Karpas-422 (cell line): ENCODE measurements at regions not wholly inside any gene's neighbourhood (a gene's known extent, or its start where the extent isn't known, plus 50 kb on each side); places are given as distances from the start of the nearest gene placed in this dataset.

ENCODE experiments used
- DNase-seq: peaks from one replicate; pipeline ENCODE4 v3.0.0-alpha.2; 2015
- H2AFZ ChIP-seq: fragments of 200-600 bp; sonication (generic); 2 replicates; pipeline ENCODE4 v1.6.1; 2014; ENCODE audit warnings: antibody characterized with exemption, low read length, mixed read lengths
- H3K27ac ChIP-seq: fragments of 200-600 bp; sonication (generic); 2 replicates; pipeline ENCODE4 v1.5.1; 2014; ENCODE audit warnings: mild to moderate bottlenecking, low read length, moderate library complexity
- H3K27me3 ChIP-seq: fragments of 200-600 bp; sonication (generic); 2 replicates; pipeline ENCODE4 v1.6.1; 2014; ENCODE audit warnings: low read length, mixed read lengths
- H3K36me3 ChIP-seq: fragments of 200-600 bp; sonication (generic); 2 replicates; pipeline ENCODE4 v1.6.1; 2014; ENCODE audit warnings: low read length, mixed read lengths; ENCODE audit not compliant: insufficient read depth
- H3K4me1 ChIP-seq: fragments of 200-600 bp; sonication (generic); 2 replicates; pipeline ENCODE4 v1.6.1; 2014; ENCODE audit warnings: mild to moderate bottlenecking, low read length, mixed read lengths
- H3K4me2 ChIP-seq: fragments of 200-600 bp; sonication (generic); 2 replicates; pipeline ENCODE4 v1.6.1; 2014; ENCODE audit warnings: low read length, low read depth, mild to moderate bottlenecking; ENCODE audit not compliant: poor library complexity, severe bottlenecking
- H3K4me3 ChIP-seq: fragments of 200-600 bp; sonication (generic); 2 replicates; pipeline ENCODE4 v1.5.1; 2014; ENCODE audit warnings: mild to moderate bottlenecking, antibody characterized with exemption, low read length, mixed read lengths
- H3K79me2 ChIP-seq: fragments of 200-600 bp; sonication (generic); 2 replicates; pipeline ENCODE4 v1.6.1; 2014; ENCODE audit warnings: mild to moderate bottlenecking, low read length, mixed read lengths
- H3K9ac ChIP-seq: fragments of 200-600 bp; sonication (generic); 2 replicates; pipeline ENCODE4 v1.6.0; 2014; ENCODE audit warnings: low read length
- H3K9me2 ChIP-seq: fragments of 200-600 bp; sonication (generic), shearing (Covaris generic); replicated peaks from 2 replicates; pipeline ENCODE4 v1.6.0; 2014; ENCODE audit warnings: mild to moderate bottlenecking, low read length, moderate library complexity; ENCODE audit not compliant: insufficient read depth
- H3K9me3 ChIP-seq: fragments of 300-700, 200-600 bp; sonication (generic); 2 replicates; pipeline ENCODE4 v1.6.1; 2014; ENCODE audit warnings: low read length, mixed read lengths
- H4K20me1 ChIP-seq: fragments of 200-600 bp; sonication (generic); 2 replicates; pipeline ENCODE4 v1.6.1; 2014; ENCODE audit warnings: mild to moderate bottlenecking, antibody characterized with exemption, low read length, low read depth; ENCODE audit not compliant: insufficient read depth

DNA sequence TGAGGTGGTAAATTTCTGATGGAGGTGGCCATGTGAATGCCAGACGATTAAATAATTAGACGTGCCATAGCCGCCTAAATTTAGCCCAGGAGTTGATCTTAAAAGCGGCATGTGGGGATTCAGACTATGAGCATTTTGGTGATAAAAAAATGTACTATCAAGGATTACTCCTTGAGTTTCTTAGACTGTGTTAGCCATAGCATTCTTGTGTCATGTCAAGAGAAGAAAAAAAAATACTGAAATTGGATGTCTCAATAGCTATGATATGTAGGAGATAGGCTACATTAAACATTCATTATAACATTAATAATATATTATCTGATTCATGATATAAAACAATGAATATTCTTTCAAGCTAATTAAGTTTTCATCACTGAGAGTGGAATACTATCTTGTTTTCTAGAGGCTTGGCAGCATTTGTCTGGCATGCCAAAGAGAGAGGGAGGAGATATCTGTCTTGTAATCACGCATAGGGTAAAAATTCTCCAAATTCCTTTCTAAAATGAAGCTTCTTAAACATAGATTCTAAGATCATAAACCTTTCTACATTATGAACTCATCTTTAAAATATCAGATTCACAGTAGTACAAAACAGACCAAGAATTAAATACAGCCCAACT, 727.0 kb downstream of the C12orf50 start:
- DNase-seq: no peak

DNA sequence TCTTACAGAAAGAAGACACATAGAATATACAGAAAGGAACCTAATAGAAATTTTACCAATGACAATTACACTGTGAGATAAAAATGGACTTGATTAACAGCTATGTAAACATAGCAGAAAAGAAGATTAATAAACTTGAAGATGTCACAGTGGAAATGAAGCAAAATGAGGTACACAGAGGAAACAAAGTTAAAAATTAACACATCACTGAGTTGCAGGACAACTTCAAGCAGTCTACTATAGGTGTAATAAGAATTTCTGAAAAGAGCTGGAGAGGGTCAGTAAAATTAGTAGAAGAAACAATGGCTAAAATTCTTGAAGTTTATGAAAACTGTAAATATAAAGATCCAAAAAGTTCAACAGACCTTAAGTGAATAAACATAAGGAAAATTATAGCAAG, 738.7 kb downstream of the C12orf50 start:
- Histone ChIP-seq H3K9me3 (peaks cover 14% of the 10 kb centered on the region), H3K27ac (no peak overlapping the region), H4K20me1 (no peaks in the 10 kb centered on the region), H3K9me2 (no peaks in the 10 kb centered on the region), H3K4me2 (no peak overlapping the region), H3K9ac (no peak overlapping the region), H3K4me3 (no peak overlapping the region), H3K79me2 (no peaks in the 10 kb centered on the region), H3K27me3 (no peaks in the 10 kb centered on the region), H3K36me3 (no peaks in the 10 kb centered on the region), H2AFZ (no peak overlapping the region), H3K4me1 (no peaks in the 10 kb centered on the region)
- DNase-seq: no peak

More for the DNA sequence above, 727.0 kb downstream of the C12orf50 start:
- Histone ChIP-seq H2AFZ (no peak overlapping the region), H3K79me2 (no peaks in the 10 kb centered on the region), H3K4me2 (no peak overlapping the region), H3K4me3 (no peak overlapping the region), H3K9me2 (no peaks in the 10 kb centered on the region), H3K9ac (no peak overlapping the region), H3K27ac (no peak overlapping the region), H3K4me1 (no peaks in the 10 kb centered on the region), H4K20me1 (no peaks in the 10 kb centered on the region), H3K36me3 (no peaks in the 10 kb centered on the region), H3K9me3 (peaks cover 3% of the 10 kb centered on the region; the same call in 1 of the 2 replicates), H3K27me3 (no peaks in the 10 kb centered on the region)

DNA sequence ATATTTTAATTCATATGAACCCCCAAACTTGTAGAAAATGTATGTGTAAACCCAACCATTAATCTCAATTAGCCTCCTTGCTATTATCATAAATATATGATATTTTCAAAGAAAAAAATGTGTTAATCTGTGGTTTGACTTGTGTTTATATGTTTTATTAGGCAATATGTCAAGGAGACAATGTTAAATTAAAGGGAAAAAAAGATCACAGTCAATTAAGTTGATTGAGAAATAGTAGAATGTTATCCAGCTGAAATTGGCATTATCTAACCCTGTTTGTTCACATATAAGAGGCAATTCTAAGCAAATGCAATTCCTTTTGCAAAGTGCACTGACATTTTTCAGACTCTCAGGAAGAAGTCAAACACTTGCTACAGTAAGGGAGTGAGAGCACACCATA, 745.3 kb downstream of the C12orf50 start:
- Histone ChIP-seq H2AFZ (no peak overlapping the region), H3K27me3 (no peaks in the 10 kb centered on the region), H3K27ac (no peak overlapping the region), H3K4me3 (no peak overlapping the region), H3K4me1 (peaks cover 14% of the 10 kb centered on the region), H3K9me3 (peaks cover 4% of the 10 kb centered on the region; the same call in 1 of the 2 replicates), H3K36me3 (no peaks in the 10 kb centered on the region), H4K20me1 (no peaks in the 10 kb centered on the region), H3K79me2 (no peaks in the 10 kb centered on the region), H3K9ac (no peak overlapping the region), H3K4me2 (no peak overlapping the region), H3K9me2 (0 out of 2 replicates have a peak, but pooled peaks cover 2% of the 10 kb centered on the region)
- no peak for DNase-seq

DNA sequence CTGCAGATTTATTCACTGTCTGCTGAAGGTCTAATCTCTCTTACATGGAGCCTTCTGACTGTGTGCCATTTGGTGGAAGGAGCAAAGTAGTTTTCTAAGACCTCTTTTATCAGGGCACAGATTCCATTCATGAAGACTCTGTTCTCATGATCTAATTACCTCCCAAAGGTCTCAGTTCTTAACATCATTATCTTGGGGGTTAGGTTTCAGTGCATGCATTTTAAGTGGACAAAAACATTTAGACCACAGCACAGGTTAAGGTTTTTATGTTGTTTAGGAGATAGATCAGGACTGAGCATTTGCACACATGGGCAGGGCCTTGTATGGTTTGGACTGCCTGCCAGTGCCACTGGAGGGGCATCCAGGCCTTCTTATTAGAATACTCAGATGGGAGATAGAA, 746.1 kb downstream of the C12orf50 start:
- H3K9me3 ChIP-seq: peaks cover 4% of the 10 kb centered on the region; the same call in 1 of the 2 replicates
- H4K20me1 ChIP-seq: no peaks in the 10 kb centered on the region
- no peaks in the 10 kb centered on the region for H3K36me3 ChIP-seq

DNA sequence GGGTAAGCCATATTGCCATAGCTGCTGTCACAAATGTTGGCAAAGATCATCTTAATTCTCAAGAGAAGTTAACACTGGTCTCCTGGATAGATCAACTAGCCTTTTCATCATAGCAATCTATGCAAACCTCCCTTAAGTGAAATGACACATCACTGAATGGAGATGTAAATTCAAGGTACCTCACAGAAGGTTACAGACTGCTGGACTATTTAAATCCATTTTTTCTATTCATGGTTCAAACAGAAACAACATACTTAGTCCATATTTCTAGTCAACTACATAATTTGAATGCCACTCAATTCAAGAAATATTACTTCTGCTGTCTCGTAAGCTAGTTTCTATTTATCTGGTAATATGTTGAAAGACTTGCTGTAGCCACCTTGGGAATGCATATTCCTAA, 748.3 kb downstream of the C12orf50 start:
- H3K4me2 ChIP-seq: peak overlapping the region; percentile 52
- H3K27me3 ChIP-seq: no peaks in the 10 kb centered on the region
- H4K20me1 ChIP-seq: no peaks in the 10 kb centered on the region
- H3K4me3 ChIP-seq: 0 out of 2 replicates have a peak overlapping the region, but pooled peaks have one; percentile 5
- no peaks in the 10 kb centered on the region for H3K36me3 ChIP-seq
- H3K27ac ChIP-seq: no peak overlapping the region
- peaks cover under 1% of the 10 kb centered on the region; the same call in 1 of the 2 replicates for H3K9me3 ChIP-seq
- 0 out of 2 replicates have a peak, but pooled peaks cover 2% of the 10 kb centered on the region for H3K9me2 ChIP-seq
- no peaks in the 10 kb centered on the region for H3K79me2 ChIP-seq
- peak; percentile 46 for DNase-seq
- no peak overlapping the region for H2AFZ ChIP-seq
- H3K4me1 ChIP-seq: peaks cover 14% of the 10 kb centered on the region
- H3K9ac ChIP-seq: no peak overlapping the region

More for the DNA sequence above, 746.1 kb downstream of the C12orf50 start:
- H3K4me3 ChIP-seq: no peak overlapping the region
- no peaks in the 10 kb centered on the region for H3K79me2 ChIP-seq
- 0 out of 2 replicates have a peak, but pooled peaks cover 2% of the 10 kb centered on the region for H3K9me2 ChIP-seq
- peaks cover 14% of the 10 kb centered on the region for H3K4me1 ChIP-seq
- no peak overlapping the region; the same call in 1 of the 2 replicates for H2AFZ ChIP-seq
- no peak overlapping the region for H3K27ac ChIP-seq
- H3K9ac ChIP-seq: no peak overlapping the region
- H3K4me2 ChIP-seq: no peak overlapping the region
- DNase-seq: no peak
- no peaks in the 10 kb centered on the region for H3K27me3 ChIP-seq

DNA sequence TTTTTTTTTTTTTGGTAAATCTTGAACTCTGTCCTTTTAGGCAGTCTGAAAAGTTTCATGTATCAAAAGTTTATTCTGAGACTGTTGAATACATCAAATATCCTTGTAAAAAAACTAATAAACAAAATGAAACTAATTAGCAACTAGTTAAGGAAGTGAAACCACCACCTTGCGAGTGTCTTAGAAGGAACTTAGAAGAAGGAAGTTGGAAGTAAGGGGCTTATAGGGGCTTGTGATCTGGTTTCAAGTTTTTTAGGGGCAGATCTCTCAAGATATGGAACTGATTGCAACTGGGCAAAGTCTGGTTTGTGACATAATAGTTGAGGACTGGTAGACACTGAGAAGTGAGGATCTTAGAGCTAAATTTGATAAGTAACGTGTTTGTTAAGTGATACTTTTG, 748.8 kb downstream of the C12orf50 start:
- 0 out of 2 replicates have a peak, but pooled peaks cover 2% of the 10 kb centered on the region for H3K9me2 ChIP-seq
- H3K4me2 ChIP-seq: peak overlapping the region; percentile 52
- no peaks in the 10 kb centered on the region for H3K9me3 ChIP-seq
- H3K27ac ChIP-seq: no peak overlapping the region
- peaks cover 14% of the 10 kb centered on the region for H3K4me1 ChIP-seq
- no peaks in the 10 kb centered on the region for H3K36me3 ChIP-seq
- 0 out of 2 replicates have a peak overlapping the region, but pooled peaks have one; percentile 22 for H3K4me3 ChIP-seq
- no peak overlapping the region for H2AFZ ChIP-seq
- H3K27me3 ChIP-seq: no peaks in the 10 kb centered on the region
- H3K9ac ChIP-seq: no peak overlapping the region
- peak; percentile 75 for DNase-seq
- H4K20me1 ChIP-seq: no peaks in the 10 kb centered on the region
- H3K79me2 ChIP-seq: no peaks in the 10 kb centered on the region

DNA sequence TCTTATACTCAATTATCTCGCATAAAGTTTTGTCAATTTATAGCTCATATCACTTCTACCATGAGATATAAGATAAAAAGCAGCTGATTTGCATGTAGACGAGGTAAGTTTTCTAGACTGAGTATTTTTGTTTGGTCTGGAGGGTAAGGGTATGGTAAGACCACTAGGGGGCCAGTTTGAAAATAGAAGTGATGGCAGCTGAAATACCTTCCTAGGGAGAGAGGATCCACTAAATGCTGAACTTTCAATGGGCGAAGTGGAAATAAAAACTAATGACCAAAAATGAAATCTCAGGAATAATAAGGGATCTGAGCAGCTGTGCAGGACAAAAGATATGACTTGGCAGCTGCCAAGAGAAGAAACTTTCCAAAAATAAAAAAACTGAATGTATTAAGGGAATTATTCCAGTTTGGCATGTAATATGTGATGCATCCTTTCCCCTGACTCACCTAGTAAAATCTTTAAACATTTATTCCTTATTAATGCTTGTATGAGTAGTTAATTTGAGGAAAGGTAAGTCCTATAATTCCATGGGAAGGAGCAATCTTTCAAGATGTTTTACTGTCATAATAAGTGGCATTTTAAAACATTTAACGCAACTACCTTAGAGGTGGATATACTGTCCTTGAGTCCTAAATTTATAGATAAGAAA, 754.5 kb downstream of the C12orf50 start:
- no peak overlapping the region for H3K4me3 ChIP-seq
- H3K27ac ChIP-seq: no peak overlapping the region
- no peak overlapping the region for H3K4me2 ChIP-seq
- H3K9ac ChIP-seq: no peak overlapping the region
- H3K4me1 ChIP-seq: no peaks in the 10 kb centered on the region
- DNase-seq: peak; percentile 58
- H3K9me2 ChIP-seq: no peaks in the 10 kb centered on the region
- no peaks in the 10 kb centered on the region for H3K79me2 ChIP-seq
- H3K36me3 ChIP-seq: no peaks in the 10 kb centered on the region
- H4K20me1 ChIP-seq: no peaks in the 10 kb centered on the region
- H2AFZ ChIP-seq: no peak overlapping the region
- H3K27me3 ChIP-seq: no peaks in the 10 kb centered on the region
- 0 out of 2 replicates have a peak, but pooled peaks cover 2% of the 10 kb centered on the region for H3K9me3 ChIP-seq

DNA sequence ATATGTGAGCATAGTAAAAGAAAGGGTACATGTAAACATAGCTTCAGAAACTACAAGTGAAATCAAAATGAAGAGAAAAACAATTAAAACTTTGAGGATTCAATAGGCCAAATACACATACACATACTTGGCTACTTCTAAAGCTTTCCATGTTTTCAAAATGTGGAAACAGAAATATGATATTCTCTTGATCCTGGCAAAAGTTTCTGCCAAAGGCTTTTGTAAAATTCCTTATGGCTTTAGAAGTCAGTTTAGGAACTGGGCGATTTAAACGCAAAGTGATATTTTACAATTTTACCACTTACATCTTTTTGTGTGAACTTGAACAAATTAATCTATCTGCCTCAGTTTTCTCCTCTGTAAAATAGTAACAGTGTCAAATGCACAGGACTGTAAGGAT, 756.4 kb downstream of the C12orf50 start:
- Histone ChIP-seq H3K4me3 (no peak overlapping the region), H3K27me3 (no peaks in the 10 kb centered on the region), H3K9me3 (0 out of 2 replicates have a peak, but pooled peaks cover 2% of the 10 kb centered on the region), H3K79me2 (no peaks in the 10 kb centered on the region), H3K9me2 (no peaks in the 10 kb centered on the region), H3K4me2 (no peak overlapping the region), H3K9ac (no peak overlapping the region), H3K36me3 (no peaks in the 10 kb centered on the region), H4K20me1 (no peaks in the 10 kb centered on the region), H3K4me1 (no peaks in the 10 kb centered on the region), H2AFZ (no peak overlapping the region), H3K27ac (no peak overlapping the region)
- DNase-seq: no peak
